ENCODE measurements at regions not wholly inside any gene's neighbourhood (a gene's known extent, or its start where the extent isn't known, plus 50 kb on each side); places are given as distances from the start of the nearest gene placed in this dataset.

- no peak overlapping the region for H3K27ac ChIP-seq (replicated peaks)
- no peak for DNase-seq
- no peak overlapping the region for H3K4me3 ChIP-seq
- H3K9me3 ChIP-seq (replicated peaks) = no peaks in the 10 kb centered on the region
- no peaks in the 10 kb centered on the region for H3K4me1 ChIP-seq
- H3K36me3 ChIP-seq = no peaks in the 10 kb centered on the region
- peaks cover 65% of the 10 kb centered on the region for H3K27me3 ChIP-seq (ENCODE audit: low read depth)
- no peak for TF ChIP-seq CTCF (IDR thresholded peaks at IDR 0.05; ENCODE audit: borderline replicate concordance)
- intact Hi-C loops (cut with micrococcal nuclease) = no loop called here
Measured at GRCh38 chr21:35398346-35398982, 349.4 kb upstream of the RUNX1 start.

GRCh38 chr21:35397781-35398180 lies 348.7 kb upstream of the RUNX1 start:
- Histone ChIP-seq H3K4me1 (no peaks in the 10 kb centered on the region), H3K27me3 (ENCODE audit: low read depth) (peaks cover 67% of the 10 kb centered on the region), H3K9me3 (replicated peaks) (no peaks in the 10 kb centered on the region), H3K27ac (replicated peaks) (no peak overlapping the region), H3K36me3 (no peaks in the 10 kb centered on the region), H3K4me3 (no peak overlapping the region)
- no peak for DNase-seq
- TF ChIP-seq CTCF (IDR thresholded peaks at IDR 0.05; ENCODE audit: borderline replicate concordance) = no peak
- intact Hi-C loops (cut with micrococcal nuclease) = no loop called here

- H3K9me3 ChIP-seq (replicated peaks) = no peaks in the 10 kb centered on the region
- DNase-seq = no peak
- peaks cover 70% of the 10 kb centered on the region for H3K27me3 ChIP-seq (ENCODE audit: low read depth)
- TF ChIP-seq CTCF (IDR thresholded peaks at IDR 0.05; ENCODE audit: borderline replicate concordance) = no peak
- H3K4me3 ChIP-seq = no peak overlapping the region
- intact Hi-C loops (cut with micrococcal nuclease) = no loop called here
- no peak overlapping the region for H3K27ac ChIP-seq (replicated peaks)
- no peaks in the 10 kb centered on the region for H3K4me1 ChIP-seq
- no peaks in the 10 kb centered on the region for H3K36me3 ChIP-seq
Measured at GRCh38 chr21:35396655-35397054, 347.6 kb upstream of the RUNX1 start.

GRCh38 chr21:35395728-35396127 lies 346.6 kb upstream of the RUNX1 start:
- Histone ChIP-seq H3K4me3 (no peak overlapping the region), H3K27ac (replicated peaks) (no peak overlapping the region), H3K36me3 (no peaks in the 10 kb centered on the region), H3K4me1 (no peaks in the 10 kb centered on the region), H3K9me3 (replicated peaks) (no peaks in the 10 kb centered on the region), H3K27me3 (ENCODE audit: low read depth) (peaks cover 70% of the 10 kb centered on the region)
- TF ChIP-seq CTCF (IDR thresholded peaks at IDR 0.05; ENCODE audit: borderline replicate concordance) = no peak
- intact Hi-C loops (cut with micrococcal nuclease) = no loop called here
- DNase-seq = no peak

DNA sequence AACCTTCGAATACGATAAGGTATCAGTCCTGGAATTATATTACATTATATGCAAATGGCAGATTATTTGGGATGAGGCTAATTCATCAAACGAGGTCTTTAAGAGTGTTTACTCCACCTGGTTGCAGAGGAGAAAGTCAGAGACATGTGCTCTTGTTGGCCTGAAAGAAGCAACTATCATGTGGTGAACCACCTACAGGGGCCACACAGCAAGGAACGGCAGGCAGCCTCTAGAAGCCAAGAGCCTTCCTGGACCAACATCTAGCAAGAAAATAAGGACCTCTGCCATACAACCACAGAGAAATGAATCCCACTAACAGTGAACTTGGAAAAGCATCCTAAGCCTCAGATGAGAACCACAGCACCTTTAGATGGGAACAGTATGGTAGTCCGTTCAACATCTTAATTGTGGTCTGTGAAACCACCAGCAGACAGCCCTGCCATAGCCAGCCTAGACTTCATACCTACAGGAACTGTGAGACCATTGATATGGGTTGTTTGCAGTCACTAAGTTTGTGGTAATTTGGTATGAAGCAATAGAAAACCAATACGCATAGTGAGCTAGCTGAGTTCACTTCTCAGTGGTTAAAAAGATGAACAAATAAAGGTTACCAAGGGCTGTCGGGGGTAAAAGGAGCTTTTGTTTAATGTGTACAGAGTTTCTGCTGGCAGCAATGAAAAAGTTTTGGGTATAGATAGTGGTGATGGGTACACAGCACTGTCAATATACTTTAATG lies 345.7 kb upstream of the RUNX1 start:
- intact Hi-C loops (cut with micrococcal nuclease) = no loop called here
- Histone ChIP-seq H3K4me1 (no peaks in the 10 kb centered on the region), H3K27me3 (ENCODE audit: low read depth) (peaks cover 67% of the 10 kb centered on the region), H3K9me3 (replicated peaks) (no peaks in the 10 kb centered on the region), H3K27ac (replicated peaks) (no peak overlapping the region), H3K4me3 (no peak overlapping the region), H3K36me3 (no peaks in the 10 kb centered on the region)
- no peak for TF ChIP-seq CTCF (IDR thresholded peaks at IDR 0.05; ENCODE audit: borderline replicate concordance)
- DNase-seq = no peak

Data from left ventricle myocardium inferior (tissue), 1 donor.